SH-SY5Y (cell line): ENCODE measurements at regions not wholly inside any gene's neighbourhood (a gene's known extent, or its start where the extent isn't known, plus 50 kb on each side); places are given as distances from the start of the nearest gene placed in this dataset.

Experiments used
- GATA2 ChIP-seq: IDR thresholded peaks from 2 replicates; pipeline ENCODE4 v1.6.1; 2011; ENCODE audit warnings: mild to moderate bottlenecking, low read depth, low read length
- GATA3 ChIP-seq: IDR thresholded peaks from 2 replicates; pipeline ENCODE4 v1.6.1; 2011; ENCODE audit warnings: low read depth, mild to moderate bottlenecking, low read length, moderate library complexity

DNA sequence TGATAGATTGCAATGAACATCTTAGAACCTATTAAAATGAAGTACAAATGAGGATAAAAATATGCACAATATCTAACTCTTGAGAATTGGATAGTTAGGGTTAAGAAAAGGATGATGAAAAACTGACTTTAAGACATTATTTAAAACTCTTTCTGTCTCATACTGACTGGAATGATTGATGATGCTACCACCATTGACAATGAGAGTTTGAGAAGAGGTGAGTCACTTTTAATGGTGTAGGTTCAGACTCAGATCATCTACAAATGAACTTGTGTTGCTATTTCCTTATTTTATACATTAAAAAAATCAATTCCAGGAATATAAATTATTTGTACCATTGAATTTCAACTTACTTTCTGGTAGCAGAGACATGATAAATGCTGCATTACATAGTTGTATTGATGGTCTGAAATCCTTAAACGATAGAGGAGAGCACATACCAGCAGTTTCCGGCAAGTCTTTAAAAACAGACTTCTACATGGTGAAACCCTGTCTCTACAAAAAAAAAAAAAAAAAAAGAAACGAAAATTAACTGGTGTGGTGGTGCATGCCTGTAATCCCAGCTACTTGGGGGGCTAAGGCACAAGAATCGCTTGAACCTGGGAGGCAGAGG lies 409.0 kb downstream of the OTOL1 start:
- TF ChIP-seq GATA3 (no peak), GATA2 (no peak)
